ENCODE measurements at regions not wholly inside any gene's neighbourhood (a gene's known extent, or its start where the extent isn't known, plus 50 kb on each side); places are given as distances from the start of the nearest gene placed in this dataset.

DNA sequence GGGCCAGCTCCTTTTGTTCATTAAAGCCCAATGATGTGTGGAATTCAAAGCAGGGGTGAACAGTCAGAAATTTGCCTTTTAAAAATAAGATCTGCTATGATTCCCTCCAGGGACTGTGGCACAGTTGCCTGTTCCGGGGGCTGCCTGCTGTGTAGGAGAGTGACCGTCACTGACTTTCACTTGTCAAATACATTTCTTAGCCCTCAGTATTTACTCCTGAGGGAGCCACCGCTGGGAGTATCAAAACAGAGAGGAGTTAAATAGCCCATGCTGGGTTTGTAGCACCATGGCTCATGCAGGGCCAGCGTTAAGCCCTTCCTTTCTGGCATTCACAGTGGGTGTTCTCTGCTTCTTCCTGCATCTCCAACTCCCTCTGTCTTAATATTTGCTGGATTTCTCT, 897.8 kb downstream of the SORCS3 start:
- TF ChIP-seq, protein P1, sequence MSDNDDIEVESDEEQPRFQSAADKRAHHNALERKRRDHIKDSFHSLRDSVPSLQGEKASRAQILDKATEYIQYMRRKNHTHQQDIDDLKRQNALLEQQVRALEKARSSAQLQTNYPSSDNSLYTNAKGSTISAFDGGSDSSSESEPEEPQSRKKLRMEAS (IDR thresholded peaks at IDR 0.05), result no peak
- TF ChIP-seq NR3C1 (IDR thresholded peaks at IDR 0.05) (no peak), HDAC2 (IDR thresholded peaks at IDR 0.05) (no peak), FOSL2 (IDR thresholded peaks at IDR 0.05) (no peak), FOSL2 (CRISPR knock-in tag; IDR thresholded peaks at IDR 0.05) (no peak), FOSB (CRISPR knock-in tag; IDR thresholded peaks at IDR 0.05) (no peak), ESRRA (IDR thresholded peaks at IDR 0.05; ENCODE audit: borderline replicate concordance, low read length) (no peak), EHF (CRISPR knock-in tag; IDR thresholded peaks at IDR 0.05) (no peak), CBX8 (IDR thresholded peaks at IDR 0.05) (no peak), ZFP36 (IDR thresholded peaks at IDR 0.05; ENCODE audit: borderline replicate concordance, partially characterized antibody) (no peak), FOXS1 (CRISPR knock-in tag; IDR thresholded peaks at IDR 0.05) (no peak), ZSCAN20 (CRISPR knock-in tag; IDR thresholded peaks at IDR 0.05) (no peak), RNF2 (IDR thresholded peaks at IDR 0.05; ENCODE audit: borderline replicate concordance, low read depth) (no peak), CEBPB (IDR thresholded peaks at IDR 0.05) (no peak), JUN (IDR thresholded peaks at IDR 0.05) (no peak)
- 14% methylated on average over 4 of the region's 4 CpGs for WGBS (ENCODE audit: missing lambda C conversion rate)
- DNase-seq (ENCODE audit: low read depth in 1 of 2, low spot score in 1 of 2), result no peak
- Histone ChIP-seq H3K4me3 (no peak overlapping the region), H3K4me2 (no peak overlapping the region), H3K9me3 (no peaks in the 10 kb centered on the region), H3K27ac (no peak overlapping the region), H3K4me1 (no peaks in the 10 kb centered on the region)
- no peak for FAIRE-seq
- no peak for ATAC-seq
- POLR2A ChIA-PET, result no interaction called here
- CTCF ChIA-PET, result no interaction called here

DNA sequence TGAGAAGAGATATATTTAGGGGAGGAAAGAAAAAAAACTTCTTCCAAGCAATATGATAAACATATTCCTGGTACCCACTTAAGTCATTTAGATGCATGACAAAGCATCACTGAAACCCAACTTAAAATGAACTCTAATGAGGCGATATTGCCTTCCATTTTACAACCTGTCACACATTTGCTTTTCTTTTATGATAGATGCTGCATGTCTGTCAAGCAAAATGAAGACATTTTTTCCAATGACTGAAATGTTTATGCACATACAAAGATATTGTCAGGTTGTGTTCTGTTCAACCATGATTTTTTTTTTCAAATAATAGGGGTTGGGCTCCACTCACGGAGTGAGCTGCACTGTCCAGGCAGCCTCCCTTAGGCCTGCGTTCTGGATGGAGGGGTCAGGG, 894.4 kb downstream of the SORCS3 start:
- TF ChIP-seq FOSL2 (IDR thresholded peaks at IDR 0.05) (no peak), FOSL2 (CRISPR knock-in tag; IDR thresholded peaks at IDR 0.05) (no peak), RAD21 (conservative IDR thresholded peaks at IDR 0.05 in 1 of 2, IDR thresholded peaks at IDR 0.05 in 1 of 2) (no peak), EHMT2 (IDR thresholded peaks at IDR 0.05; ENCODE audit: low read depth) (no peak)
- Histone ChIP-seq H3K4me1 (no peaks in the 10 kb centered on the region), H3K9me3 (no peaks in the 10 kb centered on the region), H3K27ac (no peak overlapping the region), H3K4me2 (no peak overlapping the region), H3K4me3 (no peak overlapping the region)
- POLR2A ChIA-PET, result no interaction called here
- DNase-seq (ENCODE audit: low read depth in 1 of 2, low spot score in 1 of 2) (no peak), ATAC-seq (no peak), FAIRE-seq (no peak)
- 5% methylated on average over 3 of the region's 3 CpGs for WGBS (ENCODE audit: missing lambda C conversion rate)
- CTCF ChIA-PET, result no interaction called here

DNA sequence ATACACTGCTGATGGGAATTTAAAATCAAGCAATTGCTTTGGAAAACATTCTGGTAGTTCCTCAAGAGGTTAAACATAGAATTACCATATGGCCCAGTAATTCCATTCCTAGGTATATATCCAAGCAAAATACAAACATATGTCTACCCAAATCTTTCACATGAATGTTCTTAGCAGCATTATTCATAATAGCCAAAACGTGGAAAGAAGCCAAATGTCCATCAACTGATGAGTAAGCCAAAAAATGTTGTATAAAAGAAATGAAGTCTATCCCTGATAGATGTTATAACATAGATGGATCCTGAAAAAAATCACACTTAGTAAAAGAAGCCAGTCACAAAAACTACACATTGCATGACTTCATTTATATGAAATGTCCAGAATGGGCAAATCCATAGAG, 893.0 kb downstream of the SORCS3 start:
- ATAC-seq (no peak), FAIRE-seq (no peak), DNase-seq (ENCODE audit: low read depth in 1 of 2, low spot score in 1 of 2) (no peak)
- TF ChIP-seq, protein P2, sequence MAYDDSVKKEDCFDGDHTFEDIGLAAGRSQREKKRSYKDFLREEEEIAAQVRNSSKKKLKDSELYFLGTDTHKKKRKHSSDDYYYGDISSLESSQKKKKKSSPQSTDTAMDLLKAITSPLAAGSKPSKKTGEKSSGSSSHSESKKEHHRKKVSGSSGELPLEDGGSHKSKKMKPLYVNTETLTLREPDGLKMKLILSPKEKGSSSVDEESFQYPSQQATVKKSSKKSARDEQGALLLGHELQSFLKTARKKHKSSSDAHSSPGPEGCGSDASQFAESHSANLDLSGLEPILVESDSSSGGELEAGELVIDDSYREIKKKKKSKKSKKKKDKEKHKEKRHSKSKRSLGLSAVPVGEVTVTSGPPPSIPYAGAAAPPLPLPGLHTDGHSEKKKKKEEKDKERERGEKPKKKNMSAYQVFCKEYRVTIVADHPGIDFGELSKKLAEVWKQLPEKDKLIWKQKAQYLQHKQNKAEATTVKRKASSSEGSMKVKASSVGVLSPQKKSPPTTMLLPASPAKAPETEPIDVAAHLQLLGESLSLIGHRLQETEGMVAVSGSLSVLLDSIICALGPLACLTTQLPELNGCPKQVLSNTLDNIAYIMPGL (CRISPR knock-in tag; IDR thresholded peaks at IDR 0.05; ENCODE audit: borderline replicate concordance), result no peak
- no peak for TF ChIP-seq HEYL (CRISPR knock-in tag; IDR thresholded peaks at IDR 0.05)
- no peak for TF ChIP-seq ZSCAN20 (CRISPR knock-in tag; IDR thresholded peaks at IDR 0.05)
- TF ChIP-seq PHF8 (IDR thresholded peaks at IDR 0.05; ENCODE audit: borderline replicate concordance, low read depth), result no peak
- TF ChIP-seq ZC3H11A (IDR thresholded peaks at IDR 0.05), result no peak
- TF ChIP-seq GATA3 (IDR thresholded peaks at IDR 0.05; ENCODE audit: borderline replicate concordance), result no peak
- TF ChIP-seq SMC3 (IDR thresholded peaks at IDR 0.05), result no peak
- TF ChIP-seq CHD2 (IDR thresholded peaks at IDR 0.05; ENCODE audit: low read length, partially characterized antibody), result no peak
- no peak for TF ChIP-seq JUNB (IDR thresholded peaks at IDR 0.05)
- no peak for TF ChIP-seq TFCP2L1 (CRISPR knock-in tag; IDR thresholded peaks at IDR 0.05)
- ChIA-PET POLR2A (no interaction called here), CTCF (no interaction called here)
- H3K4me2 ChIP-seq, result no peak overlapping the region
- no peak overlapping the region for H3K4me3 ChIP-seq
- 0% methylated on average over 1 of the region's 1 CpG for WGBS (ENCODE audit: missing lambda C conversion rate)
- no peak overlapping the region for H3K27ac ChIP-seq
- H3K4me1 ChIP-seq, result no peaks in the 10 kb centered on the region
- no peaks in the 10 kb centered on the region for H3K9me3 ChIP-seq
